Stimulated activated naive CD4-positive, alpha-beta T cell treated with Interleukin-2 at 50 U/mL for 16 hours (primary cell): ENCODE measurements at regions not wholly inside any gene's neighbourhood (a gene's known extent, or its start where the extent isn't known, plus 50 kb on each side); places are given as distances from the start of the nearest gene placed in this dataset.
"Not testable (repeated sequence)": the region's sequence is repeated elsewhere in the genome, so short reads cannot be mapped to it uniquely, and the experiment has no call there.

Experiments
- DNase-seq: peaks from one replicate; lab custom pipeline; 2025; lab: John Stamatoyannopoulos, UW

GRCh38 chr7:155229548-155230168 lies 68.0 kb upstream of the INSIG1 start:
- DNase-seq: no peak

- no peak for DNase-seq
These were observed 67.5 kb upstream of the INSIG1 start for GRCh38 chr7:155230169-155230593.

GRCh38 chr7:155231241-155231800 lies 66.4 kb upstream of the INSIG1 start:
- DNase-seq: no peak

DNA sequence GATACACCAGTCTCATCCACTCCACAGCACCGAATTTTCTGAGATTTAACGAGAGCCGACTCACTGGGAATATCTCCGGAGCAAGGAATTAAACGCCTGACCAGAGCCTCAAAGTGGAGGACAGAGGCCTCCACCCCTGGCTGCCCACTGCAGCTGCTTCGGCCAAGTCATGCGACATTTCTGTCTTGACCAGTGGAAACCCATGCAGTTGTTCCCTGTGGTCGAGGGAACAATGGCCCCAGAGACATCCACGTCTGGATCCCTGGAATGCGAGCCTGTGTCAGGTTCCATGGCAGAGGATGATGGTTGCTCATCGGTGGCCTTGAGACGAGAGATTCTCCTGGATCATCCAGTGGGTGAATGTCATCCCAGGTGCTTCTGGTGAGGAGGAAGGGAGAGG lies 65.7 kb upstream of the INSIG1 start:
- no peak for DNase-seq

- DNase-seq: no peak
These were observed 64.8 kb upstream of the INSIG1 start for GRCh38 chr7:155232911-155233310.

DNA sequence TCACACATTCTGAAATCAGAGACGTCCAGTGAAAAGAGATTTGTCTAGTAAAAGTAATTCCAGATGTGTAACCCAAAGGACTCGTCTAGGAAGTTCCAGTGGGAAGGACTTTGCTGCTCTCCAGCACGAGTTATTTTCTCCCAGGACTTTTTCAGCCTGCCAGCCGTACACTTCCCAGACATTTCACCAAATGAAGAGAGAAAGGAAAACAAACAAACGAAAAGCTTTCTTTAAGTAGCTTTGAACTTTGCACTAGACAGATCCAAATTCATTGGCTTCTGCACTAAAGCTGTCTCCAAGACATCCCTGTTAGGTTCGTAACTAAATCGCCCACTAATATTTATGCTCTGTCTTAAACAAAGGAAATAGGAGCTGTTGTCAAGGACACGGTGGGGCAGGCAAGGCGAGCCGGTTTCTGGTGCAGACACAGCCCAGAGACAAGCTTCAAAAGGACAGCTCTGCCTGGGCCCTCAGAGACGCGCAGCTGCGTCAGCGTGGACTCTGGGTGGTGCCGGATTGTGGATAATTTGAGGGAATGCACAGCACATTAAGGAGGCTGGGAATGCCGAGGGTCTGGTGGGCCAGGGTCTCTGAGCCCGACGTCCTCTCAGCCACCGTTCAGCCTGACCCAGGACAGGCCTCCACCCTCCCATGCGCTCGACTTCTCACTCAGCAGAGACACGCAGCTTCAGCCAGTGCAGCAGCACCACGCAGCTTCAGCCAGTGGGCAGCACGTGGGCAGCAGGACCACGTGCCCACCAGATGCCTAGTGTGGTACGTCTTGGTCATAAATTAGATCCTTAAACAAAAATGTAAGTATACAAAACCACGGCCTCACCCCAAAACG lies 64.1 kb upstream of the INSIG1 start:
- DNase-seq: no peak

DNA sequence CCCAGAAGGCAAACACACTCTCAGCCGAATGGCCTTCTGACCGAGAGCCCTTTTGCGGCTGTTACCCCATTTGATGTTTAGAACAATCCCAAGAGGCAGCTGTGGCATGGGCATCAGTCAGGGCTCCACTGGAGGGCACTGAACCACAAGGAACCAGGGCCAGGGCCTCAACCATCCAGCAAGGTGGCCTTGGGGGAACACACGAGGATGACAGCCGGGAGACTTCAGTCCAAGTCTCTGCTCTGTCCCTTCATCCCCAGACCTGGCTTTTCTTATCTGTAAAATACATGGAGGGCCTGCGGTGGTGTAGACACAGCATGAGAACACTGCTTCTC lies 63.6 kb upstream of the INSIG1 start:
- no peak for DNase-seq

DNA sequence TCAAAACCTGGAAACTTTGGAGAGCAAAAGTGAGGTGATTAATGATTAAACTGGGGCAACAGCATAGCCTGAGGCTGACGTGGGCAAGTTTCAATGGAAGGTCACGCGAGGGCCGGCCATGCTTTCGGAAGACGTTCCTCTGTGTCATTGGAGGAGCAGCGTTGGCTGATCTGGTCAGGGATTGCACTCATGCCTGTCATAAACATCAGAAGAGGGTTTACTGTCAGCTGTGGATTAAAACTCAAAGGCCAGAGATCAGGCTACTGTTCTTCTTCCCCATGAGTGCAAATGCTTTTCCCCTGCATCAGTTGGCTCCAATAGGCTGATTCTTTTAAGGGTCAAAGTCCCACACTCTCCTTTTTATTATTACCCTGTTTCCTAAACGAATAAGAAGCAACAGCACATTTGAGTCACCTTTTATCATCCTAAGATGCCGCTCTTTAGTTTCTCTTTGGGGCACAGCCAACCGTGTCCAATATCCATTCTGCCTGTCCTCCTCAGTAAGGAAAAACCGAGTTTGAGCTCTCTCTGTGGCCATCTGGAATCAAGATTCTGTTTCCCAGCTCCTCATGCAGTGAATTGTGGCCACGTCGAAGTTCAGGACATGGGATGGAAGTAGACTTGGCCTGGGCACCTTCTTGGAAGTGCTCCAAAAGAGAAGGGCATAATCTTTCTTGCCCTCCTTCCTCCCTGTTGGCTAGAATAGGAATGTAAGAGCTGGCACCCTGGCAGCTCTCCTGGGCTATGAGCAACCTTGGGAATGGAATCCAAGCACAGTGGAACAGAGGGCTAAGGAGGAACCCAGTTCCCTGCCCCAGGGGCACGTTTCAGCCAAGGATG lies 62.5 kb upstream of the INSIG1 start:
- DNase-seq: no peak

- no peak for DNase-seq
These were observed 61.3 kb upstream of the INSIG1 start for GRCh38 chr7:155236386-155236785.

DNA sequence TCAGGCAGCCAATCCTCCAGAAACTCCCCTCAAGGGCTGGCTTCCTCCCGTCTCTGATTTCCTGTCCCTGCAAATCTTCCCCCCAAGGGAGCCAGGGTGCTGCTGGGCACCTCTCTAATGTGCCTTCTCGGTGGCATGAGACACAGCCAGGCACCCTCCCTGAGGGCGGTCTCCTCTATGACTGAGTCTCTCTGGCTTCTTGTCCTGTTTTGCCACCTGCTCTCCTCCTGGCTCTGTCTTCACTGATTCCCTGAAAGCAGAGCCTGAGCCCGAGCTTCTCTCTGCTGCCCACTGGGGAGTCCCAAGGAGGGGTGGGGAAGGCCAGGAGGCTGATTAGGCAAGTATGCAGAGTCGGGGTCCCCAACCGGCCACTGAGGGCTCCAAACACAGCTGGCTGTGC lies 60.4 kb upstream of the INSIG1 start:
- DNase-seq: no peak

DNA sequence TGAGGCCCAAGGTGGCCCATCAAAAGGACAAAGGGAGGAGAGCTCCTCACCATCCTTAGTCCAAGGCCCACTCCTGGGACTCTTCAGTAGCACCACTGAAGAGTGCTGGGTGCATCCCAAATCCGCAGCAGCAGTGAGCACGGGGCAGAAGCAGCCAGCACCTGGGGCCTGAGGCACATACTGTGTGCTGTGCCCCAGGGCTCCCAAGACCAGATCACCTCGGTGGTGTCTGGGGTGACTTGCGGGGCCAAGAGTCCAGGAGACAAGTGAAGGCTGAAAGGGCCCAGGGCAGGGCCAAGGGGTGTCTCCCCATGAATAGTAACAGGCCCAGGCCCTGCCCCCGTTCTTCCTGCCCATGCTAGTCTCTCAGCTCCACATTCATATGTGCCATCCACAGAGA lies 59.9 kb upstream of the INSIG1 start:
- no peak for DNase-seq

DNA sequence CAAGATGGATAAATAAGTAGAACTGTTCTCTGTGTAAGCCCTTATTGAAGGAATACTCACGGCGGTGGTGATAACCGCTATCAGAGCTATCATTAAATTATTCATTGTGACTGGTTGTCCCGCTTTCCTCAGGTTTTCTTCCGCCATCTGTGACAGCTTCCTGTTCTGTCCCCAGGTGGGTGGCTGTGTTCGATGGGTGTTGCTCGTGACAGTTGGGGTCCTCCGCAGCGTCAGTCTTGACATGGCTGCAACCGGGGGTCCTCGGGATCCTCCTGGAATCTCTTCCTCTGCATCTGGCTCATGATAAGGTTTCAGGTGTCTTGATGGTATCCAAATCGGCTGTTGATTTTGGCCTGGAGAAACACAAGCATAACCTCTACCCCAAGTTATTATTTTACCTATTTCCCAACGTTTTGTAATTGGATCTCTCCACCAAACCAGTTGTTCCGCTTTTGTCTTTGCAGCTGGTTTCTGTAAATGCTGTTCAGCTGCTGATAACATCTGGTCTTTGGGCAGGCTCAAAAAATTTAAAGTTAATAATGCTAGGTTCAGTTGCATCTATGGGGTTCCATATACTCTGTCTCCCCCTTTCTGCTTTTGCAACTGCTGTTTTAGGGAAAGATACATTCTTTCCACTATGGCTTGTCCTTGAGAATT lies 58.1 kb upstream of the INSIG1 start:
- not testable (repeated sequence) for DNase-seq

DNA sequence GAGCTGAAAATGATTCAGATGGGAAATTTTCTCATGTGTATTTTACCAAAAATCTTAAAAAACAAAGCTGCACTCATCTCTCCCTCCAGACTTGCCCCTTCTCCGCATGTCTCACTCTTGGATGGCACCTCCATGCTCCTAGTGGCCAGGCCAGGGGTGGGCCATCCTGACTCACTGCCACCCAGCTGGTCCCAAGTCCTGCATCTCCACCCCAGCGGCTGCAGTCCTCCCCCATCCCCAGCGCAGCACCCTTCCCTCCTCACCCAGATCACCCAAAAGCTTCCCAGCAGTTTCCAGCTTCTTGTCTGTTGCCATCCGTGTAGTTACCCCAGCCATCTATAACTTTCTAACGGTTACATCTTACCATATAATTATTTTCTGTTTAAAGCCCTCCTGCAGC lies 53.0 kb upstream of the INSIG1 start:
- DNase-seq: no peak

GRCh38 chr7:155247479-155248365 lies 50.0 kb upstream of the INSIG1 start:
- DNase-seq: no peak
